Spleen (tissue), 7 donors: ENCODE measurements at regions not wholly inside any gene's neighbourhood (a gene's known extent, or its start where the extent isn't known, plus 50 kb on each side); places are given as distances from the start of the nearest gene placed in this dataset.
"Not testable (repeated sequence)": the region's sequence is repeated elsewhere in the genome, so short reads cannot be mapped to it uniquely, and the experiment has no call there.

Experiments
- POLR2AphosphoS5 ChIP-seq, 3 donors: sonication (generic); formaldehyde crosslinking; IDR thresholded peaks; one replicate each; pipeline ENCODE4 v1.5.1; 2017; ENCODE audit warnings: antibody characterized with exemption in 3 of 3
- TF ChIP-seq, protein P1 (sequence below), 11 experiments: fragments of 200-600 bp in 7 of 11; fragments of 450-650 bp in 4 of 11; sonication (generic) in 4 of 11; IDR thresholded peaks in 8 of 11; conservative IDR thresholded peaks in 3 of 11; 1 replicate in 7 of 11; 2 replicates in 4 of 11; pipeline versions ENCODE4 v1.4.0 to v1.8.0; 2016 to 2021; ENCODE audit warnings: antibody characterized with exemption in 11 of 11, inconsistent platforms in 4 of 11, mild to moderate bottlenecking in 1 of 11
- donor health status: DM: no; HTN: no; CAD: no; lungs with moderate emphysema.
- donor health status: DM: no; HTN: no; CAD: no.
- donor health status: DM: no; HTN: no; CAD: no.

DNA sequence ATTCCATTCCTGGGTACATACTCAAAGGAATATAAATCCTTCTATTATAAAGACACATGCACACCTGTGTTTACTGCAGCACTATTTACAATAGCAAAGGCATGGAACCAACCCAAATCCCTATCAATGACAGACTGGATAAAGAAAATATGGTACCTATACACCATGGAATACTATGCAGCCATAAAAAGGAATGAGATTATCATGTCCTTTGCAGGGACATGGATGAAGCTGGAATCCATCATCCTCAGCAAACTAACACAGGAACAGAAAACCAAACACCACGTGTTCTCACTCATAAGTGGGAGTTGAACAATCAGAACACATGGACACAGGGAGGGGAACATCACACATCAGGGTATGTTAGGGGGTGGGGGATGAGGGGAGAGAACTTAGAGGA is 84.8 kb upstream of the LHX1 start:
- TF ChIP-seq, protein P1, sequence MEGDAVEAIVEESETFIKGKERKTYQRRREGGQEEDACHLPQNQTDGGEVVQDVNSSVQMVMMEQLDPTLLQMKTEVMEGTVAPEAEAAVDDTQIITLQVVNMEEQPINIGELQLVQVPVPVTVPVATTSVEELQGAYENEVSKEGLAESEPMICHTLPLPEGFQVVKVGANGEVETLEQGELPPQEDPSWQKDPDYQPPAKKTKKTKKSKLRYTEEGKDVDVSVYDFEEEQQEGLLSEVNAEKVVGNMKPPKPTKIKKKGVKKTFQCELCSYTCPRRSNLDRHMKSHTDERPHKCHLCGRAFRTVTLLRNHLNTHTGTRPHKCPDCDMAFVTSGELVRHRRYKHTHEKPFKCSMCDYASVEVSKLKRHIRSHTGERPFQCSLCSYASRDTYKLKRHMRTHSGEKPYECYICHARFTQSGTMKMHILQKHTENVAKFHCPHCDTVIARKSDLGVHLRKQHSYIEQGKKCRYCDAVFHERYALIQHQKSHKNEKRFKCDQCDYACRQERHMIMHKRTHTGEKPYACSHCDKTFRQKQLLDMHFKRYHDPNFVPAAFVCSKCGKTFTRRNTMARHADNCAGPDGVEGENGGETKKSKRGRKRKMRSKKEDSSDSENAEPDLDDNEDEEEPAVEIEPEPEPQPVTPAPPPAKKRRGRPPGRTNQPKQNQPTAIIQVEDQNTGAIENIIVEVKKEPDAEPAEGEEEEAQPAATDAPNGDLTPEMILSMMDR (IDR thresholded peaks at IDR 0.05 in 8 of 11, conservative IDR thresholded peaks at IDR 0.05 in 3 of 11) = not testable (repeated sequence)
- not testable (repeated sequence) for TF ChIP-seq POLR2AphosphoS5 (IDR thresholded peaks at IDR 0.05)
